Small intestine (tissue), 7 donors: ENCODE measurements at regions not wholly inside any gene's neighbourhood (a gene's known extent, or its start where the extent isn't known, plus 50 kb on each side); places are given as distances from the start of the nearest gene placed in this dataset.

Experiments used
- DNase-seq, 2 donors: peaks; one replicate each; pipeline versions ENCODE4 v3.0.0 to v3.0.0-alpha.2; 2013
- FAIRE-seq: peaks from 2 replicates; lab custom pipeline; 2012; peaks lifted over from hg19 to GRCh38; lab: Jason Lieb, UNC
- H3K27ac ChIP-seq, 3 donors: one replicate each; pipeline ENCODE4 v1.5.1; 2013; ENCODE audit warnings: low read length in 2 of 3, mild to moderate bottlenecking in 2 of 3, control low read depth in 1 of 3, inconsistent platforms in 1 of 3, low read depth in 1 of 3, moderate library complexity in 1 of 3
- H3K27me3 ChIP-seq, 3 donors: one replicate each; pipeline ENCODE4 v1.6.1; 2013; ENCODE audit warnings: low read length in 3 of 3, inconsistent platforms in 1 of 3; ENCODE audit not compliant: control insufficient read depth in 3 of 3, insufficient read depth in 3 of 3
- H3K36me3 ChIP-seq, 3 donors: one replicate each; pipeline ENCODE4 v1.6.1; 2013; ENCODE audit warnings: low read length in 3 of 3, inconsistent platforms in 1 of 3, low read depth in 1 of 3, mild to moderate bottlenecking in 1 of 3, moderate library complexity in 1 of 3; ENCODE audit not compliant: control insufficient read depth in 3 of 3, insufficient read depth in 2 of 3
- H3K4me1 ChIP-seq, 3 donors: one replicate each; pipeline ENCODE4 v1.6.1; 2013; ENCODE audit warnings: low read length in 2 of 3, inconsistent platforms in 1 of 3, low read depth in 1 of 3, mild to moderate bottlenecking in 1 of 3, moderate library complexity in 1 of 3; ENCODE audit not compliant: control insufficient read depth in 3 of 3, insufficient read depth in 2 of 3
- H3K4me3 ChIP-seq, 3 donors: one replicate each; pipeline ENCODE4 v1.5.1; 2013; ENCODE audit warnings: low read length in 3 of 3, control low read depth in 1 of 3, inconsistent platforms in 1 of 3, low read depth in 1 of 3, mild to moderate bottlenecking in 1 of 3, moderate library complexity in 1 of 3
- H3K9me3 ChIP-seq, 2 donors: one replicate each; pipeline ENCODE4 v1.6.1; 2013; ENCODE audit warnings: low read depth in 1 of 2, low read length in 1 of 2; ENCODE audit not compliant: control insufficient read depth in 2 of 2, insufficient read depth in 1 of 2
- WGBS, 3 donors: extraction: QIAGEN DNeasy Blood & Tissue Kit; methylation state at CpG; one replicate each; pipeline ENCODE4 v1.1.7; 2013; 5-methylcytosine and 5-hydroxymethylcytosine counted together
- donor health status: healthy with polysubstance abuse.
- donor health status: control.
- donor health status: control.
- donor health status: Bipolar disorder and iron deficiency.
- donor health status: healthy.

DNA sequence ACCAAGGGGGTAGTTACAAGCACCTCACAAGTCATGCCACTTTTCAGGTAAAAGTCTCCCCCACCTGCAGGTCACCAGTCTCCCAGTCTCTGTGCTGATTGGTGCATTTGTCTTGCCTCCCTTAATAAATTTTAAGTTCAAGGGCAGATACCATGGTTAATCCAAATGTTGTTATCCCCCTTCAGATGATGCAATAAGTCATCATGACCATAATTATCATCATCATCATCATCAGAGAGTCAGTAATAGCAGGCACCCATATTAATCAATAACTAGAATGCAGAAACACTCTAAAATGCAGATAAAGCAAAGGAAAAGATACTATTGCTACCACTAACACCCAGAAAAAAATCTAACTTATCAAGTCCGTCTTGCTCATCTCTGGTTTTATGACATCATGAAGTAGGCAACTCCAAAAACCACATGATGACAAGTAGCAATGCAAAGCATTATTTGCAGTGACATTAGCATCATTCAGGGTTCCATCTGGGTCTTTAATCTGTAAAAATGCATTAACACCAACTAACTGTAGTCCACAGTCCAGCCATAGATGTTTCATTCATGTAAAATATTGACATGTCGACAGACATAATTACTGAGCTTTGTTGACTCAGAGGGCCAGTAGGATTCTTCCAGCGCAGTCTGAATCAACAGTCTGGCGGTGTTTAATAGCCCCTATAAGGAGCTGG lies 492.0 kb upstream of the RUNX1 start:
- WGBS, 3 donors = 71 to 78% (median 76%) methylated on average over 4 of the region's 4 CpGs
- no peak for FAIRE-seq
- no peak overlapping the region for H3K27ac ChIP-seq

DNA sequence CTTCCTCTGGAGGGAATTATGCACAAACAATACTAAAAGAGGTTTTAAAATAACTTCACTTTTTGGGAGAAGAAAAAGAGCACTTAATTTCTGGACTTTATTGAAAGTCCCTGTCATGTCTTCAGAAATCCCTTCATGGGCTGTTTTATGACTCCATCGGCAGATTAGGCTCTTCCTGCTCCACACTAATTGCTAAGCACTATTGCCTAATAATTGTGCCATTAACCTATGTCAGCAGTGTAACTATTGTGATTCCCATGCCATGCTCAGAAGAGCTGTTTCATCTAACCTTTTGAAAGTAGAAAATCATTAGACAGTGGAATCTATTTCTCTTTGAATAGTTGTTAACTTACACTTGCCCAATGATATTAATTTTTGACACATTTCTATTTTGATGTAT lies 489.3 kb upstream of the RUNX1 start:
- Histone ChIP-seq H3K4me1 (peaks cover 0 to 12% (median 4%) of the 10 kb centered on the region in 3 donors), H3K9me3 (no peaks in the 10 kb centered on the region), H3K27me3 (no peaks in the 10 kb centered on the region), H3K4me3 (no peak overlapping the region), H3K27ac (no peak overlapping the region), H3K36me3 (no peaks in the 10 kb centered on the region)
- DNase-seq = peak; percentile 39 to 50
- 13 to 56% (median 46%) methylated on average over 1 of the region's 1 CpG for WGBS, 3 donors
- no peak for FAIRE-seq

More for the DNA sequence above, 492.0 kb upstream of the RUNX1 start:
- Histone ChIP-seq H3K27me3 (no peaks in the 10 kb centered on the region), H3K4me3 (no peak overlapping the region), H3K36me3 (no peaks in the 10 kb centered on the region), H3K9me3 (no peaks in the 10 kb centered on the region), H3K4me1 (peaks cover 0 to 14% (median 4%) of the 10 kb centered on the region in 3 donors)
- DNase-seq = peak in 1 of 2 donors; percentile 61

DNA sequence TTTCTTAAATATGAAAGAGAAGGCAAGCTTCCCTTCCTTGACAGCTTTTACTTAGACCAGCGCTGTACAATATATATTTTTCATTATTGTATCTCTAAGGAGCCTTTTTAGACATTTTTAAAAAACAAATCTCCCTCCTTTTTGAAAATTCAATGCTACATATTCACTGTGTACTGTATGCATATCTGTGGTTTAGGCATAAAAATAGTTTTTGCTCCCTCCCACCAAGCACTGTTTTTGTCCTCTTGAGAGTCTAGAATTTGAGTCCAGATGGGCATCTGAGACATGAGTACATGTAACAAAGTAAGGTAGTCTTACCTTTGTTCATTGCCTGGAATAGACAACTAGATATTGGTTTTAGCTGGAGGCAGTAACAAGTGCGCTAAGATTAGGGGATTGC lies 488.5 kb upstream of the RUNX1 start:
- H3K4me1 ChIP-seq = peaks cover 0 to 7% (median under 1%) of the 10 kb centered on the region in 3 donors
- no peak for FAIRE-seq
- no peak overlapping the region for H3K27ac ChIP-seq
- no peaks in the 10 kb centered on the region for H3K27me3 ChIP-seq
- no peak overlapping the region for H3K4me3 ChIP-seq
- no peaks in the 10 kb centered on the region for H3K36me3 ChIP-seq
- H3K9me3 ChIP-seq = no peaks in the 10 kb centered on the region
- DNase-seq = no peak
- 89 to 96% (median 94%) methylated on average over 2 of the region's 2 CpGs for WGBS, 3 donors

DNA sequence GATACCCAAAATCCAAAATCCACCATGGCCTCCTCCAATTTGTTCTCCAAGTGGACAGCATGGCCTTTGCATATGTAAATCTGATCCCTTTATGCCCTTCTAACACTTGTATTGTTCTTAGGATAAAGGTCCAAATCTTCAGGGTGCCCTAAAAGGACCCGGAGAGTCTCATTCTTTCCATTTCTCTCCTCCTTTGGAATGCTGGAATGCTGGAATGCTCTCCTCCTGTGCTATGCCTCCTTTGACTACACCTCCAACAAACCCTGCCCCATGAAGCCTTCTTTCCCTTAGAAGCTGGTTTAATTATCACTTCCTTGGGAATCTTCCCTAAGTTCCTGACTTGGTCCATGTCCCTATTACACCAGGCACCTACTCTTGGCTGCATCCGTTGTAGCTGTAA lies 484.8 kb upstream of the RUNX1 start:
- 91 to 98% (median 95%) methylated on average over 2 of the region's 2 CpGs for WGBS, 3 donors
- FAIRE-seq (no peak), DNase-seq (no peak)
- H3K36me3 ChIP-seq = no peaks in the 10 kb centered on the region
- H3K4me3 ChIP-seq = no peak overlapping the region
- H3K27me3 ChIP-seq = no peaks in the 10 kb centered on the region
- H3K27ac ChIP-seq = no peak overlapping the region
- H3K4me1 ChIP-seq = peaks cover 6 to 22% (median 6%) of the 10 kb centered on the region in 3 donors
- no peaks in the 10 kb centered on the region for H3K9me3 ChIP-seq

DNA sequence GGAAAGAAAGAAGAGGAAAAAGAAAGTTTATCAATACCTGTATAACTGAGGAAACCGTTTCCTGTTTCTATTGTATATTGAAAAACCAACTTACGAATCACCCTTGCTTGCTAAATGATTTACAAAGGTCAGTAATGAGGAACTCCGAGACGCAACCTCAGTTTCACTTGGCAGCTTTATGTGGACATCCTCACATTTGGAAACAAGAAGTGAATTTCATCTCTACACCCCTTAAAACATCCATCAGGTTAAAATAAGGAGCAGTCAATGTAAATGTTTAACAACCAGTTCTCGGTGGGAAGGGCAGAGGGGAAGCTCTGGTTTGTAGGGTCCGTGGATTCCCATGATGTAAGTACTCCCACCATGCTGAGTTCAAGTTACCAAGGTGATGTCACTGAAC lies 481.7 kb upstream of the RUNX1 start:
- DNase-seq (peak in 1 of 2 donors; percentile 18), FAIRE-seq (no peak)
- Histone ChIP-seq H3K27me3 (no peaks in the 10 kb centered on the region), H3K36me3 (no peaks in the 10 kb centered on the region), H3K4me1 (peaks cover 6 to 26% (median 10%) of the 10 kb centered on the region in 3 donors), H3K9me3 (no peaks in the 10 kb centered on the region), H3K27ac (no peak overlapping the region), H3K4me3 (no peak overlapping the region)
- WGBS, 3 donors = 61 to 65% (median 61%) methylated on average over 6 of the region's 6 CpGs

DNA sequence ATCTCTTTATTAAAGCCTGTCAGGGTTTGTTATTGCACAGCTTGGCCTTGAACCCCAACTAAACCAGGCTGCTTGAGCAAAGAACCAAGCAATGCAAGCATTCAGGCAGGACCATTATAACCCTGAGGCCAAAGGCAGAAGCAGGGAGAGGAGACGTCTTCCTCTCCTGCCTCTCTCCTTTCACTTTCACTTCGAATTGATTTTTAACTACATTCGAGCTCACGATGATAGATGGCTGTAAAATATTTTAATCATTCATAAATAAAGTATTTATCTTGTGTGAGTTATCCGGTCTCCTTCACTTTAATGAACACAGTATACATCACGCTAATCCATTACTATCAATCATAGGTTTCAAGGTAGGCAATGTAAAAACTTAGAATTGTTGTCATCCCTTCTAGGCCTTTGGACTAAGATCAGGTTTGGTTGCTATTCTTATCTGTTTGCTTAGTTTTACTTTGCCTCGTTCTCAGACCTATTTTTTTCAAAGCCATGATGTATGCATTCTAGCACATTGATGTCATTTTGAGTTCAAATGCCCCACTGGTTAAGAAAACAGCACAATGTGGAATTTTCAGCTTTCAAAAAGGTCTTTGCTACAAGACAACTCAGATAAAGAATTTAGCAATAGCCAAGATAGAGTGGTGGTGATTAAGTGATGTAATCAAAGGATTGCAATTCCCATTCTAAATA lies 480.2 kb upstream of the RUNX1 start:
- Histone ChIP-seq H3K9me3 (no peaks in the 10 kb centered on the region), H3K4me3 (peak overlapping the region in 2 of 3 donors; percentile 9 to 23), H3K4me1 (peaks cover 6 to 26% (median 10%) of the 10 kb centered on the region in 3 donors), H3K27ac (peak overlapping the region; percentile 33 to 84 (median 58)), H3K36me3 (no peaks in the 10 kb centered on the region), H3K27me3 (no peaks in the 10 kb centered on the region)
- 2 to 13% (median 7%) methylated on average over 7 of the region's 7 CpGs for WGBS, 3 donors
- FAIRE-seq = no peak
- DNase-seq = peak; percentile 75 to 82

DNA sequence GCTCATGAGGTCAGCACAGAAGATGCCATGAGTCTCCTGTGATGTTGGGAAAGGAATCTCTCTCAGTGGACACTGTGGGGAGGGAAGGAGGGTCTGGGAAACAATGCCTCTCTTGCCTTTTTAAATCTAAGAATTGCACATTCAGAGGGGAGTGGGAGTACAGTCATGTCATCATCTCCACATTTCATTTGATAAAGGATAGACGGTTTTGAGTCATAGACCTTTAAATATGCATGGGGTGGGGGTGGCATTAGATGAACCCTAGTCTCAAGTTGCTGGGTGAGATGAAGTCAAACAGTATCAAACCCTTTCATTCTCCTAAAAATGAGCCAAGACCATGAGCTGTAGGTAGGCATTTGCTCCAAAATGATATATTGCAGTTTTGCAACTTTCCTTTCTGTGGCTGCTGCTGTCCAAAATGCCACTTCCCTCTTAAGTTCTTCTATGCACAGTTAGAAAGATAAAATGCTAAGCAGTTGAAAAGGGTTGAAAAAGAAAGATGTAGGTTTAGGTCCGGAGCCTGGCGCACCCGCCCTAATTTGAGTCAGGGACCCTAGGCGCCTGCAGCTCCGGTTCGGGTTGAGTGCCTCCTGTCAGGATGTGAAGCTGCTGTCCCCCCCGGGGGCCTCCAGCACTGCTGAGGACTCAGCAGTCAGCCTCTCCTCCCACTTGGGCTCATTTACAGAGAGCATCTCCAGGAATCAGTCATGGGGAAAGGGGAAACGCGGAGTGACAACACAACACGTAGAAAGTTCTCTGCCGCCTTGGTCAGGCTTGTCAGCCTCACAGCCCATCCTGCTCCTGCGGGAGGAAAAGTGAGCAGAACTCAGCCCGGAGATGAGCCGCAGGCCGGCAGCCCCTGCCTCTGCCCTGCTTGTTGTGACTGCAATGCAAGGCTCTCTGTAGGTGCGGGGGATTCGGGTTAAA lies 479.3 kb upstream of the RUNX1 start:
- Histone ChIP-seq H3K36me3 (no peaks in the 10 kb centered on the region), H3K9me3 (no peaks in the 10 kb centered on the region), H3K4me1 (peaks cover 6 to 26% (median 10%) of the 10 kb centered on the region in 3 donors), H3K27ac (peak overlapping the region; percentile 38 to 84 (median 58)), H3K27me3 (no peaks in the 10 kb centered on the region), H3K4me3 (peak overlapping the region in 2 of 3 donors; percentile 9 to 23)
- 43 to 72% (median 57%) methylated on average over 18 of the region's 18 CpGs for WGBS, 3 donors
- no peak for DNase-seq
- no peak for FAIRE-seq

DNA sequence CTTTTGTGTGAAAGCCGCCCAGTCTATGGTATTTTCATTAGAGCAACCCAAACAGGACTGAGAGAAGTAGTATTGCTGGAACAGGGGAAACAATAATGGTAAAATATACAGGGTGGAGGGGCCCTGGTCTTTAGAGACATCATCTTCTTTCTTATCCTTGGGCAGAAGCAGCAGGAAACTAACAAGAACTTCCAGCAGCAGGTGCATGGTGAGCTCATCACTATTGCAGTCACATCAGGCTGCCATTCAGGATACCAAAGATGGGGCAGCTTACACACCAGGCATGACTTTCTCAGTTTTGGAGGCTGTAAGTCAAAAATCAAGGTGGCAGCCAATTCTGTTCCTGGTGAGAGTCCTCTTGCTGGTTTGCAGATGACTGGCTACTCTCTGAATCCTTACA lies 478.3 kb upstream of the RUNX1 start:
- FAIRE-seq (no peak), DNase-seq (no peak)
- WGBS, 3 donors = 100% methylated on average over 1 of the region's 1 CpG
- Histone ChIP-seq H3K27me3 (no peaks in the 10 kb centered on the region), H3K4me1 (peaks cover 6 to 26% (median 10%) of the 10 kb centered on the region in 3 donors), H3K4me3 (no peak overlapping the region), H3K9me3 (no peaks in the 10 kb centered on the region), H3K27ac (no peak overlapping the region), H3K36me3 (no peaks in the 10 kb centered on the region)
